HEK293 (cell line): ENCODE measurements at regions not wholly inside any gene's neighbourhood (a gene's known extent, or its start where the extent isn't known, plus 50 kb on each side); places are given as distances from the start of the nearest gene placed in this dataset.
A peak's percentile ranks its signal among the peaks of the same experiment; 100 is the strongest.

ENCODE experiments used
- CTCF ChIA-PET: fragments of 350-600 bp; formaldehyde crosslinking; extraction: SDS; loops from one replicate; lab custom pipeline; 2021; ENCODE audit warnings: antibody characterized with exemption; lab: Yijun Ruan, JAX
- POLR2A ChIA-PET: fragments of 300-600 bp; formaldehyde crosslinking; extraction: SDS; loops from one replicate; lab custom pipeline; 2020; ENCODE audit warnings: antibody characterized with exemption, inconsistent platforms; lab: Yijun Ruan, JAX
- H3K27ac ChIP-seq: fragments of 200-500 bp; sonication (Bioruptor generic); 2 replicates; pipeline ENCODE4 v1.5.1; 2014; ENCODE audit warnings: low read depth, low read length, control low read depth, inconsistent platforms; ENCODE audit errors: extremely low read depth
- H3K36me3 ChIP-seq, 2 experiments: fragments of 200-500 bp in 1 of 2; sonication (Bioruptor generic) in 1 of 2; 1 replicate in 1 of 2; 2 replicates in 1 of 2; pipeline ENCODE4 v1.5.1; 2014 to 2017; ENCODE audit warnings: inconsistent platforms in 2 of 2, low read length in 2 of 2; ENCODE audit not compliant: control insufficient read depth in 2 of 2, insufficient read depth in 1 of 2
- H3K4me1 ChIP-seq: fragments of 200-500 bp; sonication (Bioruptor generic); 2 replicates; pipeline ENCODE4 v1.5.1; 2014; ENCODE audit warnings: mild to moderate bottlenecking, low read length, inconsistent platforms; ENCODE audit not compliant: control insufficient read depth, insufficient read depth
- H3K4me3 ChIP-seq: 2 replicates; pipeline ENCODE4 v1.5.1; 2011; ENCODE audit warnings: low read depth, mild to moderate bottlenecking, control low read depth, low read length, moderate library complexity
- H3K9me3 ChIP-seq: fragments of 200-500 bp; sonication (Bioruptor generic); 2 replicates; pipeline ENCODE4 v1.5.1; 2014; ENCODE audit warnings: low read depth, low read length, inconsistent platforms; ENCODE audit not compliant: control insufficient read depth, insufficient read depth
- ATF2 ChIP-seq: fragments of 450-650 bp; formaldehyde crosslinking; IDR thresholded peaks from 2 replicates; pipeline ENCODE4 v1.5.1; 2016; ENCODE audit warnings: missing biosample characterization, missing genetic modification characterization, low read depth
- FEZF1 ChIP-seq: fragments of 450-650 bp; formaldehyde crosslinking; IDR thresholded peaks from 2 replicates; pipeline ENCODE4 v1.5.1; 2016; ENCODE audit warnings: missing biosample characterization, missing genetic modification characterization
- HOXC10 ChIP-seq: sonication (generic); formaldehyde crosslinking; IDR thresholded peaks from 2 replicates; pipeline ENCODE4 v1.8.1; 2023; ENCODE audit warnings: mild to moderate bottlenecking, missing genetic modification reagents
- KLF7 ChIP-seq: fragments of 450-650 bp; formaldehyde crosslinking; IDR thresholded peaks from 2 replicates; pipeline ENCODE4 v1.5.1; 2016; ENCODE audit warnings: missing biosample characterization, missing genetic modification characterization, borderline replicate concordance
- PRDM1 ChIP-seq: fragments of 450-650 bp; formaldehyde crosslinking; IDR thresholded peaks from 2 replicates; pipeline ENCODE4; 2016; ENCODE audit warnings: missing biosample characterization, missing genetic modification characterization
- PRDM10 ChIP-seq: fragments of 450-650 bp; formaldehyde crosslinking; IDR thresholded peaks from 2 replicates; pipeline ENCODE4 v1.5.1; 2016; ENCODE audit warnings: missing biosample characterization, missing genetic modification characterization
- ZBTB10 ChIP-seq: fragments of 450-650 bp; formaldehyde crosslinking; IDR thresholded peaks from 2 replicates; pipeline ENCODE4 v1.5.1; 2016; ENCODE audit warnings: missing biosample characterization, missing genetic modification characterization
- ZBTB20 ChIP-seq: fragments of 450-650 bp; formaldehyde crosslinking; IDR thresholded peaks from 2 replicates; pipeline ENCODE4 v1.5.1; 2016; ENCODE audit warnings: missing biosample characterization, missing genetic modification characterization
- ZNF174 ChIP-seq: fragments of 450-650 bp; formaldehyde crosslinking; IDR thresholded peaks from 2 replicates; pipeline ENCODE4 v1.5.0; 2017; ENCODE audit warnings: missing biosample characterization, mild to moderate bottlenecking, missing genetic modification characterization
- ZNF302 ChIP-seq: fragments of 450-650 bp; formaldehyde crosslinking; IDR thresholded peaks from 2 replicates; pipeline ENCODE4 v1.5.1; 2016; ENCODE audit warnings: missing biosample characterization, missing genetic modification characterization, low read depth
- ZNF398 ChIP-seq: fragments of 450-650 bp; formaldehyde crosslinking; IDR thresholded peaks from 2 replicates; pipeline ENCODE4 v1.5.1; 2017; ENCODE audit warnings: missing biosample characterization, missing genetic modification characterization
- ZNF610 ChIP-seq: fragments of 450-650 bp; formaldehyde crosslinking; IDR thresholded peaks from 2 replicates; pipeline ENCODE4 v1.5.1; 2016; ENCODE audit warnings: missing biosample characterization, missing genetic modification characterization, borderline replicate concordance
- ZNF623 ChIP-seq: fragments of 450-650 bp; formaldehyde crosslinking; IDR thresholded peaks from 2 replicates; pipeline ENCODE4 v1.5.1; 2016; ENCODE audit warnings: missing biosample characterization, missing genetic modification characterization
- ZNF658 ChIP-seq: fragments of 450-650 bp; formaldehyde crosslinking; IDR thresholded peaks from 2 replicates; pipeline ENCODE4; 2016; ENCODE audit warnings: missing biosample characterization, missing genetic modification characterization
- ZNF660 ChIP-seq: fragments of 450-650 bp; IDR thresholded peaks from 2 replicates; pipeline ENCODE4 v1.5.1; 2018; ENCODE audit warnings: missing biosample characterization, mild to moderate bottlenecking, missing genetic modification characterization
- ZNF670 ChIP-seq: fragments of 450-650 bp; formaldehyde crosslinking; IDR thresholded peaks from 2 replicates; pipeline ENCODE4 v1.5.1; 2016; ENCODE audit warnings: missing biosample characterization, missing genetic modification characterization, low read depth
- ZNF792 ChIP-seq: fragments of 450-650 bp; formaldehyde crosslinking; IDR thresholded peaks from 2 replicates; pipeline ENCODE4 v1.5.1; 2016; ENCODE audit warnings: missing biosample characterization, missing genetic modification characterization

- no peak overlapping the region for H3K4me3 ChIP-seq
- no peak overlapping the region for H3K27ac ChIP-seq
- POLR2A ChIA-PET = interaction anchor here (0.7 kb wide), 1 partner anchor 130 kb away, joined by 5 read pairs; no protein-coding TSS in a partner anchor
- H3K4me1 ChIP-seq = no peaks in the 10 kb centered on the region
- CTCF ChIA-PET = no interaction called here
- H3K9me3 ChIP-seq = no peaks in the 10 kb centered on the region
- no peaks in the 10 kb centered on the region for H3K36me3 ChIP-seq
- TF ChIP-seq ZNF623 (tag by site-specific recombination) (no peak), ZBTB20 (tag by site-specific recombination) (no peak), ZNF792 (tag by site-specific recombination) (no peak), ZNF610 (tag by site-specific recombination) (no peak), ZBTB10 (tag by site-specific recombination) (no peak), FEZF1 (tag by site-specific recombination) (no peak), ZNF660 (tag by site-specific recombination) (no peak)
Observed at GRCh38 chr17:30594223-30594952, 117.2 kb downstream of the GOSR1 start.

GRCh38 chr17:30590081-30590733 lies 113.0 kb downstream of the GOSR1 start:
- Histone ChIP-seq H3K4me1 (no peaks in the 10 kb centered on the region), H3K27ac (no peak overlapping the region), H3K4me3 (no peak overlapping the region), H3K9me3 (no peaks in the 10 kb centered on the region), H3K36me3 (no peaks in the 10 kb centered on the region)
- ChIA-PET CTCF (no interaction called here), POLR2A (interaction anchor here (1.0 kb wide), 1 partner anchor 10 kb away, joined by 3 read pairs; no protein-coding TSS in a partner anchor)
- no peak for TF ChIP-seq ZNF670 (tag by site-specific recombination)
- TF ChIP-seq PRDM10 (tag by site-specific recombination) = peak; percentile 71
- no peak for TF ChIP-seq KLF7 (tag by site-specific recombination)
- TF ChIP-seq ZNF174 (tag by site-specific recombination) = no peak
- no peak for TF ChIP-seq HOXC10
- TF ChIP-seq PRDM1 (tag by site-specific recombination) = peak; percentile 44; the same call in 1 of the 2 replicates
- TF ChIP-seq ZNF398 = no peak
- no peak for TF ChIP-seq ZNF302 (tag by site-specific recombination)
- no peak for TF ChIP-seq ZNF658 (tag by site-specific recombination)
- no peak for TF ChIP-seq ATF2 (tag by site-specific recombination)
